NCI-H2227 (cell line): ENCODE measurements at regions not wholly inside any gene's neighbourhood (a gene's known extent, or its start where the extent isn't known, plus 50 kb on each side); places are given as distances from the start of the nearest gene placed in this dataset.
A peak's percentile ranks its signal among the peaks of the same experiment; 100 is the strongest.

Experiments
- DNase-seq: peaks from one replicate; lab custom pipeline; 2025; ENCODE audit not compliant: unreplicated experiment; lab: John Stamatoyannopoulos, UW

- DNase-seq = no peak
Observed at GRCh38 chr15:70407955-70408354, 310.2 kb upstream of the TLE3 start.

DNA sequence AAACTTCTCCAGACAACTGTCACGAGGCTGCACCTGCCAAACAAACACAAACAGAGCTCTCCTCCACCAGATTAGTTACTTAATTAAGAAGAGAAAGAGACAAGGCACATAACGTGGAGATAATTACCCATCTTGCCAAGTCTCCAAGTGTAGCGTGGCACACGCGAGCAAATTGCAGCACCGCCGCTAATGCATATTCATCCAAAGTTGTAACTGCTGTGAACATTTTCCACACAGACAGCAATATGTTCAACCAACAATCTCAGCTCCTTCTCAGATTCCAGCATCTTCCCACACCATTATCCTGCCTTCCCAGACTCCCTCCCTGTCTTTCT lies 309.6 kb upstream of the TLE3 start:
- no peak for DNase-seq

- DNase-seq = no peak
Observed at GRCh38 chr15:70406617-70407335, 309.1 kb upstream of the TLE3 start.

DNA sequence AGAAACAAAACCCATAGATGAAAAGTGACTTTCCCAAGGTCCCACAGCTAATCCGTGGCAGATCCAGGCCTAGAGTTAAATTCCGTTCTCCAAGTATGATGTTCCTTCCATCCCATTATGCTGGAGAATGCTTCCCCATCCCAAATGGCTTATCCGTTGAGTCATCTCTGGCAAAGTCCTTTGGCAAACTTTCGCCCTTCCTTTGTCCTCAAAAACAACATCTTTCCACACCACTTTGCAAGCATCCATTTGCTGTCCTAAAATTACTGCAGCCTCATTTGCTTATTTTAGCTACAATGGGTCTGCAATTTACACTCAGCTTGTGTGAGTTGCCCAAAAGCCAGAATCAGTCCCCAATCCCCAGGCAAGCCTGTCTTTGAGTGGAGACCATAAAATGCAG lies 304.0 kb upstream of the TLE3 start:
- DNase-seq = no peak

- no peak for DNase-seq
Observed at GRCh38 chr15:70400766-70401541, 303.2 kb upstream of the TLE3 start.

GRCh38 chr15:70399204-70399603 lies 301.5 kb upstream of the TLE3 start:
- DNase-seq = no peak

GRCh38 chr15:70398694-70399093 lies 301.0 kb upstream of the TLE3 start:
- no peak for DNase-seq

DNA sequence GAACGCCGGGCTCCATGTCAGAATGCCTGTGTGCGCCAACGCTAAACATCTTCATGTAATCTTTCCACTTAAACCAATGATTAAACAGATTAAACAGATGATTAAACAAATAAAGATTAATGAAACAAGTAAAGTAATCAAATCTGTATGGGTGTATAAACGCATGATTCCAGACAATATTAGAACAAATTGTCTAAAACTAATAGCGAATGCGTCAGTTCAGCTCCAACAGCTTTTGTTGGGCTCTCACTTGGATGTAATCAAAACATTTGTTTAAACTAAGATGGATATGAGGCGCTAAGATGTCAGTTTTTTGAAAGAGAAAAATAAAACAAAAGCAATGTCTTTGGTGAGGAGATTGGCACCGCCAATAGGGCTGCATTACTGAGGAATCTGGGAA lies 299.1 kb upstream of the TLE3 start:
- DNase-seq = no peak

GRCh38 chr15:70395164-70395563 lies 297.4 kb upstream of the TLE3 start:
- DNase-seq = no peak

DNA sequence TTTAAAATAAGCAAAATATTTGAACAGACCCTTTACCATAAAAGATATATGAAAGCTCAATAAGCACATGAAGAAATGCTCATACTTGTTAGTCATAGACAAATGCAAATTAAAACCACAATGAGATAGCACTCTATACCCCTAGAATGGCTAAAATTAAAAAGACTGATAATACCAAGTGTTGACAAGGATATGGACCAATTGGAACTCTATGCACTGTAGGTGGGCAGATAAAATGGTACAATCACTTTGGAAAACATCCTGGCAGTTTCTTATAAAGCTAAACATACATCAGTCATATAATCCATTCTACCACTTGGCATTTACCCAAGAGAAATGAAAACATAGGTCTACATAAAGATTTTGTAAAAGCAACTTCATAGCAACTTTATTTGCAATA lies 293.0 kb upstream of the TLE3 start:
- DNase-seq = no peak

- DNase-seq = no peak
Observed at GRCh38 chr15:70387993-70388392, 290.3 kb upstream of the TLE3 start.

GRCh38 chr15:70387081-70387480 lies 289.4 kb upstream of the TLE3 start:
- peak; percentile 11 for DNase-seq

DNA sequence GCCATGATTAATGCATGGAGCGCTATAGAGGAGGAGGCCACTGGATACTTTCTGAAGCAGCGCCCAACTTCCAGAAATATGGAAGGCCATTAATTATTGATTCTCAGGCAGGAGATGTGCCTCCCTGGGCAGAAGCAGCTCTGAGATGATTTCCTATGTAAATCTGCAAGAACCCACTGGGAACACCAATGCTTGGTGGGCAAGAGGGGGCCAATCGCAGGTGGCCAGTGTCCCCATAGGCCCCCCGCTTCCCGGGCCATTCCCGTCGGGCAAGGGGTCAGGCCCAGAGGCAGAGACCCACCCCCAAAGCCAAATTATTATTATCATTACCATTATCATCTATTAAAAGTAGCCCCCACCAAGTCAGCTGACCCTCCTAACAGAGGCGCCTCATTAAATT lies 288.0 kb upstream of the TLE3 start:
- no peak for DNase-seq

DNA sequence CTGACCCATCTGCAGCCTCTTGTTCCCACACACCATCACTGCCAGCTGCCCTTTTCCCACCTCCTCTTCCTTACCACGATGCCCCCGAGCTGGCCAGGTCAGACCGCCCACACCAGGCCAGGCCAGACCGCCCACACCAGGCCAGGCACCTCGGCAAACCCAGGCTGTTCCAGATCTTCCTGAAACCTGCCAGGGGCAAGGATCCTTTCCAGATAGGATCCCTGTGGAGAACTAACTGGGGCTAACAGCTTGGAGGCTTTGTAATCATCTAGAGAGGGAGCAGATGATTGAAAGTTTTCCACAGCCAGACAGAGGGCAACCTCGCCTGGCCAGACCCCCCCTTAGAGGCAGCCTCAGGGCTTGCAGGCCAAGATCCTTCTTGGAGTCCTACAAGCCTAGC lies 287.3 kb upstream of the TLE3 start:
- DNase-seq = no peak

- no peak for DNase-seq
Observed at GRCh38 chr15:70383856-70384255, 286.1 kb upstream of the TLE3 start.

- DNase-seq = no peak
Observed at GRCh38 chr15:70382762-70383458, 285.2 kb upstream of the TLE3 start.

DNA sequence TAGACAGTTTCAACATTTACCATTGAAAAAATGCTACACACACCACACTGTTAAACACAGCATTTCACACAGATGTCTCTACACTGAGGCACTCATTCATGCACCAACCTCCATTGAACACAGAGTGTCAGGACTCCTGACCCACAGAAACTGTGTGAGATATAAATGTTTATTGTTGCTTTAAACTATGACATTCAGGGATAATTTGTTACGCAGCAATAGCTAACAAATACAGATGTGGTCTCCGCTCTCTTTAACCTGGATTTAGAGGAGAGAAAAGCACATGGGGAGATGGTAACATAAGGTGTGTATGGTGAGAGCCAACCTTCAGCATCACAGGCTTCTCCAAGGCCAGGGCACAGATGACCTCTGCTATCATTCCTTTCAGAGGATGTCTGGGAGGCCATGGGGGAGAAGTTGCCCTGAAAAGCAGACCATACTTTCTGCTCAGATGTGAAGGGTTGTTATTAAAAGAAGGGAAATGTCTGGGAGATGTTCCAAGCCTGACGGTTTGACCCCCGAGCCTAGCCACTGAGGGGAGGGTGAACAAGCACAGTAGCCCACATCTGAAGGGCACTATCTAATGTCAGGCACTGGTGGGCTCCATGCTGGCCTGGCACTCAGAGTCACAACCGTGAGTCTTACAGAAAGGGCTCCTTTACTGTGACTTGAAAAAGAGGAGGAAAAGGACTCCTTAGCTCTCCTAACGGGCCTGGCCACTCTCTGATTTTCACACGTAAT lies 284.5 kb upstream of the TLE3 start:
- DNase-seq = no peak

GRCh38 chr15:70379938-70380883 lies 282.5 kb upstream of the TLE3 start:
- no peak for DNase-seq

- no peak for DNase-seq
Observed at GRCh38 chr15:70379134-70379533, 281.4 kb upstream of the TLE3 start.
